Large intestine (tissue), 3 donors: ENCODE measurements at regions not wholly inside any gene's neighbourhood (a gene's known extent, or its start where the extent isn't known, plus 50 kb on each side); places are given as distances from the start of the nearest gene placed in this dataset.

Experiments used
- DNase-seq, 2 donors: peaks; one replicate each; pipeline versions ENCODE4 v3.0.0 to v3.0.0-alpha.2; 2013
- H3K27ac ChIP-seq: one replicate; pipeline ENCODE4 v1.5.1; 2013; ENCODE audit warnings: low read length
- H3K27me3 ChIP-seq: 2 replicates; pipeline ENCODE4 v1.6.1; 2013; ENCODE audit warnings: low read length; ENCODE audit not compliant: control insufficient read depth, insufficient read depth
- H3K36me3 ChIP-seq: 2 replicates; pipeline ENCODE4 v1.6.1; 2013; ENCODE audit warnings: low read length; ENCODE audit not compliant: control insufficient read depth, insufficient read depth
- H3K4me1 ChIP-seq: one replicate; pipeline ENCODE4 v1.6.1; 2013; ENCODE audit warnings: low read length; ENCODE audit not compliant: control insufficient read depth, insufficient read depth
- H3K4me3 ChIP-seq: one replicate; pipeline ENCODE4 v1.5.1; 2013; ENCODE audit warnings: low read length
- H3K9me3 ChIP-seq: one replicate; pipeline ENCODE4 v1.6.1; 2013; ENCODE audit warnings: mild to moderate bottlenecking, low read depth, low read length, moderate library complexity; ENCODE audit not compliant: control insufficient read depth
- WGBS: methylation state at CpG from one replicate; pipeline ENCODE4 v1.1.5; 2013; ENCODE audit warnings: low lambda C conversion rate; ENCODE audit not compliant: insufficient coverage; 5-methylcytosine and 5-hydroxymethylcytosine counted together

DNA sequence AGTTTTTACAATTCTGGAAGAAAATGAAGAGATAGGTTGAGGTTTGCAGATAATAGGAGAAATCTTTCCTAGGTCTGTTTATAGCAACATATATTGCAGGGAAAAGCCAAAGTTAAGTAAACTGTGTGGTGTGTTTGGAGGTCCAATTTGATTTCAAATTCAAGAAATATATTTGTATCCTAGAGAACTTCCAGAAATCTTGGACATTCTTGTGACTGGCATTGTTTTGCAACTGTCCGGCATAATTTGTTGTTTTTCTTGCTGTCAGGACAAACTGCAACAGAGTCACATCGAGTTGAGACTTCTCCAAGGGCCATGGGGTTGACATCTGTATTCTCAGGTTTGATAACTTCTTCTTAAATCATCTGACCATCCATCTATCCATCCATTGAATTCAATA lies 170.9 kb upstream of the ZEB2 start:
- no peak overlapping the region for H3K27ac ChIP-seq
- no peaks in the 10 kb centered on the region for H3K9me3 ChIP-seq
- no peak overlapping the region for H3K4me3 ChIP-seq
- no peak for DNase-seq
- 80% methylated on average over 1 of the region's 2 CpGs for WGBS
- no peaks in the 10 kb centered on the region for H3K36me3 ChIP-seq
- H3K27me3 ChIP-seq = no peaks in the 10 kb centered on the region
- no peaks in the 10 kb centered on the region for H3K4me1 ChIP-seq

DNA sequence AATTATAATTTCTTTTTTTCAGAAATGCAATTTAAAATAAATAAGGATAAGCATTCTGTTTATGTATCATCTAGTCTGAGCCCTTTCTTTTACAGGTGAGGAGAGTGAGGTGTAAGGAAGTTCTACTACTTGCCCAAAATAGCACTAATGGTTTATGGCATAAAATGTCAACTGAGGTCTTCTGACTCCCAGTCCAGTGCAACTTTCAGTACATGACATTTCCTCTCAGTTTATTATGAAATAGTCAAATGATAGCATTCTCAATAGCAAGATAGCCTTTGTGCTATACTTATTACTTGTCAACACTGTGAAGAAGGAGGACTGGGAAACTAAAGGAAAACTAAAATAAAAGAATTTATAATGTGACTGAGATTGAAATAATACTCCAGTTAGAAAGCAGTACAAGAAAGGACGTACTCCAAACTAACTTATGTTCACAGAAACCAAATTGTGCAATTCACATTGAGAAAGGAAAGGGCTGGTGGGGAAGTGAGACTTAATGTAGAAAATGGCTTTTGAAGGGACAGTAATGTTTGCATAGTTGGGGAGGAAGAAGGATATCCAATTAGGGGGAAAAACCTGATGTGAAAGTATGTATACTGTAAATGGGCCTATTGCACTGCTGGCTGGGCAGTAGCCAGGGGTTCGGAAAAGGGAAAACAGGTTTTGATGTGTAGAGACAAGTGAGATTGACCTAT lies 166.7 kb upstream of the ZEB2 start:
- H3K27ac ChIP-seq = no peak overlapping the region

DNA sequence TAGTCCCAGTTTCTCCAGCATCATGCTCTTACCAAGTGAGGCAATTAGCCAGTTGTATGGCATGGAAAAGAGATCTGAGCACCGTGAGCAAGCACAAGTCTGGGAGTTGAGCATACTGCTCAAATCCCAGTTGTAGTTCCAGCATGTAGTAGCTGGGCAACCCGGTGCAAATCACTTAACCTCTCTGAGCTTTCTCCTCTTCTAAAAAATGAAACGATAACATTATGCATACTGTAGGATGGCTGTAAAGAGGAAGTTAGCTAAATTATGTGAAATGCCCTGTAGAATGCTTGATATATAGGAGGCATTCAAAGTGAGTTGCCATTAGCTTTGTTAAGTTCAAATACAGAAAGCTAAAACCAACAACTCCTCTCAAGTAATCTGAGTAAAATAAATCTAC lies 164.0 kb upstream of the ZEB2 start:
- Histone ChIP-seq H3K4me3 (no peak overlapping the region), H3K36me3 (no peaks in the 10 kb centered on the region), H3K9me3 (no peaks in the 10 kb centered on the region), H3K27me3 (no peaks in the 10 kb centered on the region), H3K4me1 (peaks cover under 1% of the 10 kb centered on the region), H3K27ac (no peak overlapping the region)
- no peak for DNase-seq
- 100% methylated on average over 1 of the region's 3 CpGs for WGBS

More for the DNA sequence above, 166.7 kb upstream of the ZEB2 start:
- Histone ChIP-seq H3K36me3 (no peaks in the 10 kb centered on the region), H3K4me3 (no peak overlapping the region), H3K9me3 (no peaks in the 10 kb centered on the region), H3K4me1 (no peaks in the 10 kb centered on the region), H3K27me3 (no peaks in the 10 kb centered on the region)
- DNase-seq = no peak
- 88% methylated on average over 1 of the region's 2 CpGs for WGBS

DNA sequence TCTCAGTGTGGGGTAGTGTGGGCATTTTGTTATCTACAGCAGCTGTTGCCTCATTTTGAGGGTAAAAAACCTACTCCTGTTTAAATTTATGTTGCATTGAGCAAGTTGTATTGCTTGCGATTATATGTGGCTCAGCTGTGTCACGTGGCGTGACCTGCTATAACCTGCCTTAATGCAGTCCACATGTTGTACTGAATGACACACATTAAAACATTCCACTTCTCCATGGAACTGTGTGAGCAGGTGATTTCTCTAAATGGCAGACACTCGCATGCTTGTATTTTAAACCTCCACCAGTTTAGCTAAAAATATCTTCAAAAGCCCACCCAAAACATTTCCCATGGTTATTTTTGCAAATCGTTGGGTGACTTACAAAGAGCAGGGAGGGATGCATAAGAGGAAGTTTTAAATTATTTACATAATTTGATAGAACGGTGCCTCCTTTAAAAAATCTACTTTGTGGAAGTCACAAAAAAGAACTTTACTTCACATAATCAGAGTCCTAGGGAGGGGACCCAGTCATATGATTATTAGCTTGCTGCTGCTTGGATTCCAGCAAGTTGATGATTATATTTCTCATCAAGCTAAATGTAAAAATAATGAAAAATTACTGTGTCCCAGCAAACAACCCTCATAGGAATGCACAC lies 163.3 kb upstream of the ZEB2 start:
- WGBS = 80% methylated on average over 2 of the region's 6 CpGs

DNA sequence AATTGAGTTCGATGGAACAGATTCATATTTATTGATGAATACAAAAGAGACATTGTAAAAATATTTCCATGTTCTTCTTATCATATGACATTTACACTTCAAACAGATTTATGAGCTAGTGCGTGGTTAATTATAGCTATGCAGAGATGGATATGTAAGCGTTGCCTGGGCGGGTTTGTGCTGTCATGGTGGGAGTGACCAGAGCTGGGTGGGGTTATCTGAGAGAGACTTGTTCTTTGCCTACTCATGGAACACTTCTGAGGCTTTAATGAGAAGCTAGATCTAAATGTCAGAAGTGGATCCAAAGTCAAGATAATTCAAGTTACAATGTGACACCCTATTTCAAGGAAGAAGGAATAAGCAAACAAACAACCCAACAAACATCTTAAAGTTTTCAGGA lies 162.3 kb upstream of the ZEB2 start:
- no peak for DNase-seq

More for the DNA sequence above, 163.3 kb upstream of the ZEB2 start:
- Histone ChIP-seq H3K4me3 (no peak overlapping the region), H3K36me3 (no peaks in the 10 kb centered on the region), H3K27me3 (no peaks in the 10 kb centered on the region), H3K4me1 (peaks cover 8% of the 10 kb centered on the region), H3K9me3 (no peaks in the 10 kb centered on the region), H3K27ac (no peak overlapping the region)
- DNase-seq = no peak

DNA sequence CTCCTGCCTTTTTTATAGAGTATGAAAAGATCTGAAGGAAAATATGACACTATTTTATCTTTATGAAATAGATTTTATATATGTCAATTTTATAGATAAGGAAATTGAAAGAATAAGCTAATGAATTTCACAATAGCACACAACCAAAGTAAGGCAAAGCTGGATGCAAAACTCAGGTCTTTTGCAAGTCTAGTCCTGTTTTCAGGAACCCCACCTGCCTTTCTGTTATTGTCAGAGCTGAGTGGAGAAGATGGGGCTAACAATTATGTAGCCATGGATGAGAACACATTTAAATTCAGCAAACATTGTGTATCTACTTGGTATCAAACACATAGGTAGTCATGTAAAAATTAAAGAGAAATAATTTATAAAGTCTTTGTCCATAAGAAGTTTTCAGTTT lies 161.5 kb upstream of the ZEB2 start:
- no peak for DNase-seq
- Histone ChIP-seq H3K27ac (no peak overlapping the region), H3K36me3 (no peaks in the 10 kb centered on the region), H3K4me3 (no peak overlapping the region), H3K9me3 (no peaks in the 10 kb centered on the region), H3K27me3 (no peaks in the 10 kb centered on the region), H3K4me1 (peaks cover 13% of the 10 kb centered on the region)

More for the DNA sequence above, 162.3 kb upstream of the ZEB2 start:
- H3K27ac ChIP-seq = no peak overlapping the region
- H3K4me3 ChIP-seq = no peak overlapping the region
- 89% methylated on average over 1 of the region's 4 CpGs for WGBS
- H3K4me1 ChIP-seq = peaks cover 12% of the 10 kb centered on the region
- H3K36me3 ChIP-seq = no peaks in the 10 kb centered on the region
- no peaks in the 10 kb centered on the region for H3K9me3 ChIP-seq
- no peaks in the 10 kb centered on the region for H3K27me3 ChIP-seq

DNA sequence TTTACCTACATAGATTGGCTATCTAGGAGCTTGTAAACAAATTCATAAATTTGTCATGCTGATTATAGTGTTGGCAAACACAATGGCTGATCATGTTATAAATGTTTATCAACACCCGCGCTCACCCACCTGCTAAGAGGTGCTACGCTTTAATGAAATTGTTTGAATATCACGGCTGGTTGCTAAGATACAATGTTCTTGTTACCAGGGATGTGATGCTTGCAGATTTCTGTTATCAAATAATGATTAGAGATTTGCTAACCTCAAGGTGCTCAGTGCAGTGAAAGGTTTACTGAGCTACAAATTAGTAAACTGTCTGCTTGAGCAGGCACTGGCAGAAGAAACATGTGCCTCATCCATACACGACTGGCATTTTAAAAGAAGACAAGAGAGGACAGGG lies 160.0 kb upstream of the ZEB2 start:
- H3K36me3 ChIP-seq = no peaks in the 10 kb centered on the region
- no peaks in the 10 kb centered on the region for H3K27me3 ChIP-seq
- DNase-seq = peak in 1 of 2 donors; percentile 10
- H3K4me3 ChIP-seq = no peak overlapping the region
- no peak overlapping the region for H3K27ac ChIP-seq
- H3K9me3 ChIP-seq = no peaks in the 10 kb centered on the region
- WGBS = 25% methylated on average over 5 of the region's 5 CpGs
- H3K4me1 ChIP-seq = peaks cover 13% of the 10 kb centered on the region

DNA sequence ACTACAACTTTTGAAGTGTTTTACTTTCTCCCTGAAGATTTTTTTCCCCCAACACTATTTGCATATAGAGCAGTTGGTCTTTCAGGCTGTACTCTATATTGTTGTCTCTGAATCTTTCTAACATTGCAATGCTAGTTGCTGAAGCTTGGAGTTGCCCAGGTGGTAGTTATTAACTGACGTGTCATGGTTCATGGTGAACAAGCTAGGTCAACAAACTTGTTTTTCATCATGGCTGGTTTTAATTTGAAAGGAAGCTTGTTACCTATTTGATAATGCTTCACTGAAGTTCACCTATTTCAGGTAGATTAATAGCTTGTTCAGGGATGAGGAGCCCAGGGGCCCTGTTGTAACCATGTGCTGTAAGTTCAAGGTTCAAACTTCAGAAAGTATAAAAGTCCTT lies 158.8 kb upstream of the ZEB2 start:
- Histone ChIP-seq H3K36me3 (no peaks in the 10 kb centered on the region), H3K4me3 (no peak overlapping the region), H3K9me3 (no peaks in the 10 kb centered on the region), H3K27me3 (no peaks in the 10 kb centered on the region), H3K4me1 (peaks cover 13% of the 10 kb centered on the region), H3K27ac (peak overlapping the region; percentile 7)
- WGBS = 17% methylated on average over 1 of the region's 1 CpG
- DNase-seq = peak; percentile 46 to 74

DNA sequence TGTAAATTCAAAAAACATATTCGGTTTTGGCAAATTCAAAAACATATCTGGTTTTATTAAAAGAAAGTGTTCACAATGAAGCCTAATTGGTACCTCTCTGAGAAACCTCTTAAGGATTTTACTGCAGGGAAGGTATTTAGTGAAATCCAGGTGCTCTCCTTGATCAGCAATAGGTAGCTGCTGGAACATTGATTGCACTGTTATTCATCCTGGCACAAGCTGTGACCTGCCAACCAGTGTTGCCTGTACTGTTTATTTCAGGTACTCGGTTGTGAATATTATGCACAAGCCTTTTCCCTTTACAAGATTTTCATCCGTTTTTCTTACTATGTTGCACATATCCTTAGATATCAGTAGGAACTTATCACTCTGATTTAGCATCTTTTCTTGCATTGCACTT lies 155.8 kb upstream of the ZEB2 start:
- Histone ChIP-seq H3K4me3 (no peak overlapping the region), H3K4me1 (peaks cover 13% of the 10 kb centered on the region), H3K9me3 (no peaks in the 10 kb centered on the region), H3K36me3 (no peaks in the 10 kb centered on the region), H3K27me3 (no peaks in the 10 kb centered on the region), H3K27ac (no peak overlapping the region)
- no peak for DNase-seq
- whole genome bisulfite sequencing = 95% methylated on average over 3 of the region's 3 CpGs

DNA sequence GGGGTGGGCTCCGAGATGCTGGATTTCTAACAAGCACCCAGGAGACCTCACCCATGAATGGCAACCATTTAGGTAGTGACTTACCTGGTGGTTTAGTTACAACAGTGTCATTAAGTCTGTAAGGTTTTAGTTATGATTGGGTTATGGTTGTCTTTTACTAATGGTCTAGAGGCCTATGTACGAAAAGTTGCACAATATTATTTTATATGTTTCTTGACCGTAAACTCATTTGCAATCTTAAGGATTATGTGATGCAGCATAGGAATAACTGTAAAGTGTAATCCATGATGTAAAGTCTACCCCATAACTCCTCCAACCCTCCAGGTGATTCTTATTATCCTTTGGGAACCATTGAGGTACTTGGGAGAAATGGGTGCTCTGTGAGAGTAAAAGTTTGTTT lies 155.4 kb upstream of the ZEB2 start:
- peaks cover 13% of the 10 kb centered on the region for H3K4me1 ChIP-seq
- no peaks in the 10 kb centered on the region for H3K9me3 ChIP-seq
- H3K4me3 ChIP-seq = no peak overlapping the region
- no peak overlapping the region for H3K27ac ChIP-seq
- WGBS = 80% methylated on average over 1 of the region's 3 CpGs
- H3K36me3 ChIP-seq = no peaks in the 10 kb centered on the region
- DNase-seq = no peak
- no peaks in the 10 kb centered on the region for H3K27me3 ChIP-seq

DNA sequence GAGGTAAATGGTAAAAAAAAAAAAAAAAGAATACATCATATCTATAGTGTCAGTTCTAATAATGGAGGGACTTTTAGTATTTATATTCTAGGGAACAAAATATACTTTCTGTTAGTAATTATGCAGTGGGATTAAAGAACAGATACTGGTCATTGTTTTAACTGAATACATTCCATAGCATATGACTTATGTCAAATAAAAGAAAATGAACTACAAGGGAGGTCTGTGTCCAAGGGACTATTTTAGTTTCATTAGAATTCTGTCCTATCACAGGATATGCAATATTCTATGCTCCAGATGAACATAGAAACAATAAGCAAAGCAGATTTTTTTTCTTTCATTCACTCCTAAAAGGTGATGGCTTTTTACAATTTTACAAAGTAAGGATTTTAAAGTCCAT lies 154.2 kb upstream of the ZEB2 start:
- Histone ChIP-seq H3K4me1 (peaks cover 13% of the 10 kb centered on the region), H3K36me3 (no peaks in the 10 kb centered on the region), H3K27me3 (no peaks in the 10 kb centered on the region), H3K4me3 (no peak overlapping the region), H3K27ac (no peak overlapping the region), H3K9me3 (no peaks in the 10 kb centered on the region)
- no peak for DNase-seq
